ENCODE measurements at regions not wholly inside any gene's neighbourhood (a gene's known extent, or its start where the extent isn't known, plus 50 kb on each side); places are given as distances from the start of the nearest gene placed in this dataset.

GRCh38 chr4:56271131-56271530 lies 116.2 kb downstream of the AASDH start:
- no peaks in the 10 kb centered on the region for H3K27me3 ChIP-seq (replicated peaks in 2 of 5; ENCODE audit: control insufficient read depth in 4 of 5, insufficient read depth in 5 of 5, low read length in 4 of 5)
- H3K27ac ChIP-seq (ENCODE audit: insufficient read depth in 1 of 2, low read depth in 1 of 2, low read length in 2 of 2, poor library complexity in 1 of 2, severe bottlenecking in 2 of 2) = no peak overlapping the region
- peaks cover 0 to 5% (median 0%) of the 10 kb centered on the region in 5 experiments for H3K9me3 ChIP-seq (ENCODE audit: control extremely low read depth in 1 of 5, control insufficient read depth in 4 of 5, insufficient read depth in 2 of 5, low read depth in 1 of 5, low read length in 4 of 5)
- 100% methylated on average over 1 of the region's 2 CpGs for WGBS (ENCODE audit: insufficient coverage)
- H3K4me1 ChIP-seq (ENCODE audit: control extremely low read depth in 1 of 4, control insufficient read depth in 4 of 4, insufficient read depth in 4 of 4, low read length in 3 of 4) = no peaks in the 10 kb centered on the region
- no peak overlapping the region for H3K4me3 ChIP-seq (ENCODE audit: control insufficient read depth in 1 of 7, extremely low read depth in 1 of 7, insufficient read depth in 4 of 7, low read depth in 2 of 7, low read length in 6 of 7)
- ChIA-PET POLR2A (no interaction called here), CTCF (interaction anchor here (0.6 kb wide), 1 partner anchor 501 kb away, joined by 3 read pairs; no protein-coding TSS in a partner anchor)
- DNase-seq = no peak
- H3K36me3 ChIP-seq (ENCODE audit: control insufficient read depth in 4 of 4, insufficient read depth in 4 of 4, low read length in 3 of 4) = peaks cover 0 to 22% (median 12%) of the 10 kb centered on the region in 4 experiments

DNA sequence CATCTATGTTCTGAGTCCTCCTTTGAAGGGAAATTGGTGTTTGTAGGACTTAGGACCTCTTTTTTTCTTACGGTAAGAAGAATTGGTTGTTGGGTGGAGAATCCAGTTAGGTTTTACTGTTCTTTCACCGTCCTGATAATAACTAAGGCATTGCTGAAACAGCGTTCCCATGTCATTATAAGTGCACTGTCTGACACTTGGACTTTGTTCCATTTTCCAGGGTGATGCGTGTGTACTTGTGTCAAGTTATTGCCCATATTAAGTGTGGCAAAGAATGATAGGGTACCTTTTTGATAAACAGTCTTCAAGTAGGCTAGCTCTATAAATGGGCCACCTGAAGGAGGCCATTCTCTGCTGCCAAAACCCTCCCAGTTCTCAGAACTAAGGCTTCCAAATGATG lies 119.7 kb downstream of the AASDH start:
- Histone ChIP-seq H3K9me3 (ENCODE audit: control extremely low read depth in 1 of 5, control insufficient read depth in 4 of 5, insufficient read depth in 2 of 5, low read depth in 1 of 5, low read length in 4 of 5) (peaks cover 0 to 15% (median 5%) of the 10 kb centered on the region in 5 experiments), H3K36me3 (ENCODE audit: control insufficient read depth in 4 of 4, insufficient read depth in 4 of 4, low read length in 3 of 4) (peaks cover 0 to 13% (median 3%) of the 10 kb centered on the region in 4 experiments), H3K27ac (ENCODE audit: insufficient read depth in 1 of 2, low read depth in 1 of 2, low read length in 2 of 2, poor library complexity in 1 of 2, severe bottlenecking in 2 of 2) (no peak overlapping the region), H3K27me3 (replicated peaks in 2 of 5; ENCODE audit: control insufficient read depth in 4 of 5, insufficient read depth in 5 of 5, low read length in 4 of 5) (no peaks in the 10 kb centered on the region), H3K4me1 (ENCODE audit: control extremely low read depth in 1 of 4, control insufficient read depth in 4 of 4, insufficient read depth in 4 of 4, low read length in 3 of 4) (no peaks in the 10 kb centered on the region), H3K4me3 (ENCODE audit: control insufficient read depth in 1 of 7, extremely low read depth in 1 of 7, insufficient read depth in 4 of 7, low read depth in 2 of 7, low read length in 6 of 7) (no peak overlapping the region)
- ChIA-PET POLR2A (no interaction called here), CTCF (no interaction called here)
- 94% methylated on average over 3 of the region's 4 CpGs for WGBS (ENCODE audit: insufficient coverage)
- no peak for DNase-seq

DNA sequence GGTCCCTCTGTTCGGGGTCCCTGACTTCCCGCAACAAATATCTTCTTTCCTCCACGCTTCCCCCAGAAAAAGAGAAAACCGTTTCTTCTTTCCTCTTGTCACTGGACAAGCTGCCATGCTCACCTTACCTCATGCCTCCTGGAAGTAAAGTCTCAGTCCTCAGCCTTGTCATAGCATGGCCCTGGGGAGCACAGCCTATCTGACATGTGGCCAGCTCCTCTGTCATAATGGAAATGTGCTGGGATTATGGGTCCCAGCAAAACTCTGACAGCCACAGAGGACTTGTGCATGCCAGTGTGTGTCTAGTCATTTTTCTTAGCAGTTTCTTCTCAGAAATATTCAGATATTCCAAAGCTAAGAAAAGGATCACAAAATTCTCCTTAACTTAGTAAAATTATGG lies 122.4 kb downstream of the AASDH start:
- Histone ChIP-seq H3K36me3 (ENCODE audit: control insufficient read depth in 4 of 4, insufficient read depth in 4 of 4, low read length in 3 of 4) (peaks cover 0 to 10% (median 7%) of the 10 kb centered on the region in 4 experiments), H3K9me3 (ENCODE audit: control extremely low read depth in 1 of 5, control insufficient read depth in 4 of 5, insufficient read depth in 2 of 5, low read depth in 1 of 5, low read length in 4 of 5) (peaks cover 0 to 17% (median 8%) of the 10 kb centered on the region in 5 experiments), H3K27ac (ENCODE audit: insufficient read depth in 1 of 2, low read depth in 1 of 2, low read length in 2 of 2, poor library complexity in 1 of 2, severe bottlenecking in 2 of 2) (no peak overlapping the region), H3K4me3 (ENCODE audit: control insufficient read depth in 1 of 7, extremely low read depth in 1 of 7, insufficient read depth in 4 of 7, low read depth in 2 of 7, low read length in 6 of 7) (no peak overlapping the region), H3K27me3 (replicated peaks in 2 of 5; ENCODE audit: control insufficient read depth in 4 of 5, insufficient read depth in 5 of 5, low read length in 4 of 5) (no peaks in the 10 kb centered on the region), H3K4me1 (ENCODE audit: control extremely low read depth in 1 of 4, control insufficient read depth in 4 of 4, insufficient read depth in 4 of 4, low read length in 3 of 4) (no peaks in the 10 kb centered on the region)
- CTCF ChIA-PET = no interaction called here
- 98% methylated on average over 4 of the region's 4 CpGs for WGBS (ENCODE audit: insufficient coverage)
- POLR2A ChIA-PET = no interaction called here
- DNase-seq = no peak

- Histone ChIP-seq H3K4me1 (ENCODE audit: control extremely low read depth in 1 of 4, control insufficient read depth in 4 of 4, insufficient read depth in 4 of 4, low read length in 3 of 4) (no peaks in the 10 kb centered on the region), H3K9me3 (ENCODE audit: control extremely low read depth in 1 of 5, control insufficient read depth in 4 of 5, insufficient read depth in 2 of 5, low read depth in 1 of 5, low read length in 4 of 5) (peaks cover 0 to 17% (median 8%) of the 10 kb centered on the region in 5 experiments), H3K36me3 (ENCODE audit: control insufficient read depth in 4 of 4, insufficient read depth in 4 of 4, low read length in 3 of 4) (peaks cover 2 to 8% (median 7%) of the 10 kb centered on the region in 4 experiments), H3K27me3 (replicated peaks in 2 of 5; ENCODE audit: control insufficient read depth in 4 of 5, insufficient read depth in 5 of 5, low read length in 4 of 5) (no peaks in the 10 kb centered on the region), H3K4me3 (ENCODE audit: control insufficient read depth in 1 of 7, extremely low read depth in 1 of 7, insufficient read depth in 4 of 7, low read depth in 2 of 7, low read length in 6 of 7) (no peak overlapping the region), H3K27ac (ENCODE audit: insufficient read depth in 1 of 2, low read depth in 1 of 2, low read length in 2 of 2, poor library complexity in 1 of 2, severe bottlenecking in 2 of 2) (no peak overlapping the region)
- DNase-seq = peak in 1 of 3 donors; percentile 16
- WGBS (ENCODE audit: insufficient coverage) = 77% methylated on average over 6 of the region's 6 CpGs
- POLR2A ChIA-PET = no interaction called here
- CTCF ChIA-PET = no interaction called here
These were observed 126.3 kb downstream of the AASDH start for GRCh38 chr4:56261027-56261426.

DNA sequence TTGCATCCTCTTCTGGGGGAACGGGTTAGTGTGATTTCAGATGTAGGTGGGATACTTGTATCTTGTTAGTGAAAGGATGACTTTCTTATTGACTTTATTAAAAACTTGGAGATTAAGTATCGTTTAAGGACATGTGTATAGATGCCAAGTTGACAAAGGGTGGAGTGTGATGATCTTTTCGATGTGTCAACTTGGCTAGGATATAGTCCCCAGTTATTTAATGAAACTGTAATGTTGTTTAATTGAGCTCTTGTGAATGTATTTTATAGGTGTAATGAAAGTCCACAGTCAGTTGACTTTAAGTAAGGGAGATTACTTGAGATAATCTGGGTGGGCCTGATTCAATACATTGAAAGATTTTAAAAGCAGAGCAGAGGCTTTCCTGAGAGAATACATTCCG lies 127.0 kb downstream of the AASDH start:
- Histone ChIP-seq H3K27me3 (replicated peaks in 2 of 5; ENCODE audit: control insufficient read depth in 4 of 5, insufficient read depth in 5 of 5, low read length in 4 of 5) (no peaks in the 10 kb centered on the region), H3K9me3 (ENCODE audit: control extremely low read depth in 1 of 5, control insufficient read depth in 4 of 5, insufficient read depth in 2 of 5, low read depth in 1 of 5, low read length in 4 of 5) (peaks cover 0 to 17% (median 8%) of the 10 kb centered on the region in 5 experiments), H3K27ac (ENCODE audit: insufficient read depth in 1 of 2, low read depth in 1 of 2, low read length in 2 of 2, poor library complexity in 1 of 2, severe bottlenecking in 2 of 2) (no peak overlapping the region), H3K36me3 (ENCODE audit: control insufficient read depth in 4 of 4, insufficient read depth in 4 of 4, low read length in 3 of 4) (peaks cover 2 to 8% (median 7%) of the 10 kb centered on the region in 4 experiments), H3K4me1 (ENCODE audit: control extremely low read depth in 1 of 4, control insufficient read depth in 4 of 4, insufficient read depth in 4 of 4, low read length in 3 of 4) (no peaks in the 10 kb centered on the region), H3K4me3 (ENCODE audit: control insufficient read depth in 1 of 7, extremely low read depth in 1 of 7, insufficient read depth in 4 of 7, low read depth in 2 of 7, low read length in 6 of 7) (no peak overlapping the region)
- no peak for DNase-seq
- POLR2A ChIA-PET = no interaction called here
- CTCF ChIA-PET = no interaction called here
- WGBS (ENCODE audit: insufficient coverage) = 95% methylated on average over 4 of the region's 4 CpGs

GRCh38 chr4:56259655-56260054 lies 127.6 kb downstream of the AASDH start:
- CTCF ChIA-PET = no interaction called here
- Histone ChIP-seq H3K27ac (ENCODE audit: insufficient read depth in 1 of 2, low read depth in 1 of 2, low read length in 2 of 2, poor library complexity in 1 of 2, severe bottlenecking in 2 of 2) (no peak overlapping the region), H3K9me3 (ENCODE audit: control extremely low read depth in 1 of 5, control insufficient read depth in 4 of 5, insufficient read depth in 2 of 5, low read depth in 1 of 5, low read length in 4 of 5) (peaks cover 0 to 17% (median 8%) of the 10 kb centered on the region in 5 experiments), H3K4me1 (ENCODE audit: control extremely low read depth in 1 of 4, control insufficient read depth in 4 of 4, insufficient read depth in 4 of 4, low read length in 3 of 4) (no peaks in the 10 kb centered on the region), H3K27me3 (replicated peaks in 2 of 5; ENCODE audit: control insufficient read depth in 4 of 5, insufficient read depth in 5 of 5, low read length in 4 of 5) (no peaks in the 10 kb centered on the region), H3K36me3 (ENCODE audit: control insufficient read depth in 4 of 4, insufficient read depth in 4 of 4, low read length in 3 of 4) (peaks cover 2 to 10% (median 7%) of the 10 kb centered on the region in 4 experiments), H3K4me3 (ENCODE audit: control insufficient read depth in 1 of 7, extremely low read depth in 1 of 7, insufficient read depth in 4 of 7, low read depth in 2 of 7, low read length in 6 of 7) (no peak overlapping the region)
- no peak for DNase-seq
- WGBS (ENCODE audit: insufficient coverage) = 80% methylated on average over 1 of the region's 2 CpGs
- POLR2A ChIA-PET = interaction anchor here (0.6 kb wide), 1 partner anchor 81 kb away, joined by 5 read pairs; no protein-coding TSS in a partner anchor

- DNase-seq = no peak
- ChIA-PET POLR2A (no interaction called here), CTCF (no interaction called here)
- H3K4me3 ChIP-seq (ENCODE audit: control insufficient read depth in 1 of 7, extremely low read depth in 1 of 7, insufficient read depth in 4 of 7, low read depth in 2 of 7, low read length in 6 of 7) = no peak overlapping the region
- peaks cover 0 to 7% (median 3%) of the 10 kb centered on the region in 4 experiments for H3K36me3 ChIP-seq (ENCODE audit: control insufficient read depth in 4 of 4, insufficient read depth in 4 of 4, low read length in 3 of 4)
- H3K9me3 ChIP-seq (ENCODE audit: control extremely low read depth in 1 of 5, control insufficient read depth in 4 of 5, insufficient read depth in 2 of 5, low read depth in 1 of 5, low read length in 4 of 5) = no peaks in the 10 kb centered on the region
- no peaks in the 10 kb centered on the region for H3K4me1 ChIP-seq (ENCODE audit: control extremely low read depth in 1 of 4, control insufficient read depth in 4 of 4, insufficient read depth in 4 of 4, low read length in 3 of 4)
- H3K27ac ChIP-seq (ENCODE audit: insufficient read depth in 1 of 2, low read depth in 1 of 2, low read length in 2 of 2, poor library complexity in 1 of 2, severe bottlenecking in 2 of 2) = no peak overlapping the region
- no CpG with 5 or more reads among the region's 1 CpG for WGBS (ENCODE audit: insufficient coverage)
- H3K27me3 ChIP-seq (replicated peaks in 2 of 5; ENCODE audit: control insufficient read depth in 4 of 5, insufficient read depth in 5 of 5, low read length in 4 of 5) = no peaks in the 10 kb centered on the region
These were observed 131.5 kb downstream of the AASDH start for GRCh38 chr4:56255820-56256219.
